Vagina (tissue), 2 donors: ENCODE measurements at regions not wholly inside any gene's neighbourhood (a gene's known extent, or its start where the extent isn't known, plus 50 kb on each side); places are given as distances from the start of the nearest gene placed in this dataset.

ENCODE experiments used
- CTCF ChIP-seq, 3 experiments: fragments of 450-650 bp in 2 of 3; fragments of 200-600 bp in 1 of 3; sonication (generic) in 1 of 3; IDR thresholded peaks; one replicate each; pipeline ENCODE4 v1.5.1; 2017 to 2019; ENCODE audit warnings: antibody characterized with exemption in 3 of 3, mild to moderate bottlenecking in 2 of 3, moderate library complexity in 2 of 3
- POLR2A ChIP-seq, 2 donors: fragments of 450-650 bp; IDR thresholded peaks; one replicate each; pipeline ENCODE4 v1.6.1; 2017; ENCODE audit warnings: antibody characterized with exemption in 2 of 2, mild to moderate bottlenecking in 2 of 2, moderate library complexity in 2 of 2
- POLR2AphosphoS5 ChIP-seq, 2 donors: sonication (generic); formaldehyde crosslinking; IDR thresholded peaks; one replicate each; pipeline ENCODE4 v1.9.0; 2017; ENCODE audit warnings: antibody characterized with exemption in 2 of 2, mild to moderate bottlenecking in 2 of 2, low read depth in 1 of 2; ENCODE audit not compliant: insufficient read depth in 1 of 2

GRCh38 chr3:64377942-64378341 is 152.7 kb upstream of the PRICKLE2 start:
- TF ChIP-seq CTCF (IDR thresholded peaks at IDR 0.05) (no peak), POLR2A (IDR thresholded peaks at IDR 0.05) (no peak), POLR2AphosphoS5 (IDR thresholded peaks at IDR 0.05; ENCODE audit: insufficient read depth in 1 of 2, low read depth in 1 of 2) (no peak)
